Stimulated activated CD4-positive, alpha-beta T cell treated with anti-CD3 and anti-CD28 coated beads, TNF-alpha, amount 100 ng/mL, for 24 hours (primary cell): ENCODE measurements at regions not wholly inside any gene's neighbourhood (a gene's known extent, or its start where the extent isn't known, plus 50 kb on each side); places are given as distances from the start of the nearest gene placed in this dataset.
"Not testable (repeated sequence)": the region's sequence is repeated elsewhere in the genome, so short reads cannot be mapped to it uniquely, and the experiment has no call there.

Experiments used
- DNase-seq, 3 experiments: peaks; one replicate each; pipeline ENCODE4 v3.0.0-alpha.2; 2020; ENCODE audit warnings: low read depth in 3 of 3

GRCh38 chr3:21989341-21990042, 238.5 kb upstream of the ZNF385D start:
- no peak for DNase-seq

- no peak for DNase-seq
Observed at GRCh38 chr3:21991061-21991460, 240.1 kb upstream of the ZNF385D start.

GRCh38 chr3:21995079-21995607, 244.1 kb upstream of the ZNF385D start:
- no peak for DNase-seq

GRCh38 chr3:22007368-22007767, 256.4 kb upstream of the ZNF385D start:
- no peak for DNase-seq

GRCh38 chr3:22010997-22011396, 260.0 kb upstream of the ZNF385D start:
- no peak for DNase-seq

- DNase-seq = no peak
Observed at GRCh38 chr3:22012471-22012870, 261.5 kb upstream of the ZNF385D start.

- DNase-seq = no peak
Observed at GRCh38 chr3:22013641-22014040, 262.6 kb upstream of the ZNF385D start.

- DNase-seq = no peak
Observed at GRCh38 chr3:22016197-22016596, 265.2 kb upstream of the ZNF385D start.

- DNase-seq = not testable (repeated sequence)
Observed at GRCh38 chr3:22024638-22025037, 273.6 kb upstream of the ZNF385D start.

GRCh38 chr3:22029480-22029879, 278.5 kb upstream of the ZNF385D start:
- DNase-seq = no peak

- no peak for DNase-seq
Observed at GRCh38 chr3:22039161-22039560, 288.2 kb upstream of the ZNF385D start.

- DNase-seq = no peak
Observed at GRCh38 chr3:22040150-22040549, 289.1 kb upstream of the ZNF385D start.

- no peak for DNase-seq
Observed at GRCh38 chr3:22045882-22046281, 294.9 kb upstream of the ZNF385D start.

- no peak for DNase-seq
Observed at GRCh38 chr3:22063500-22063899, 312.5 kb upstream of the ZNF385D start.

GRCh38 chr3:22068619-22069018, 317.6 kb upstream of the ZNF385D start:
- DNase-seq = no peak

GRCh38 chr3:22088204-22088603, 337.2 kb upstream of the ZNF385D start:
- no peak for DNase-seq

GRCh38 chr3:22089284-22089683, 338.3 kb upstream of the ZNF385D start:
- no peak for DNase-seq

GRCh38 chr3:22091329-22091728, 340.3 kb upstream of the ZNF385D start:
- DNase-seq = no peak

- DNase-seq = no peak
Observed at GRCh38 chr3:22098021-22098420, 347.0 kb upstream of the ZNF385D start.

- DNase-seq = no peak
Observed at GRCh38 chr3:22101351-22101750, 350.3 kb upstream of the ZNF385D start.

GRCh38 chr3:22101811-22102210, 350.8 kb upstream of the ZNF385D start:
- DNase-seq = no peak

- no peak for DNase-seq
Observed at GRCh38 chr3:22103423-22103822, 352.4 kb upstream of the ZNF385D start.

GRCh38 chr3:22106213-22106896, 355.3 kb upstream of the ZNF385D start:
- DNase-seq = no peak
